ENCODE measurements at regions not wholly inside any gene's neighbourhood (a gene's known extent, or its start where the extent isn't known, plus 50 kb on each side); places are given as distances from the start of the nearest gene placed in this dataset.

DNA sequence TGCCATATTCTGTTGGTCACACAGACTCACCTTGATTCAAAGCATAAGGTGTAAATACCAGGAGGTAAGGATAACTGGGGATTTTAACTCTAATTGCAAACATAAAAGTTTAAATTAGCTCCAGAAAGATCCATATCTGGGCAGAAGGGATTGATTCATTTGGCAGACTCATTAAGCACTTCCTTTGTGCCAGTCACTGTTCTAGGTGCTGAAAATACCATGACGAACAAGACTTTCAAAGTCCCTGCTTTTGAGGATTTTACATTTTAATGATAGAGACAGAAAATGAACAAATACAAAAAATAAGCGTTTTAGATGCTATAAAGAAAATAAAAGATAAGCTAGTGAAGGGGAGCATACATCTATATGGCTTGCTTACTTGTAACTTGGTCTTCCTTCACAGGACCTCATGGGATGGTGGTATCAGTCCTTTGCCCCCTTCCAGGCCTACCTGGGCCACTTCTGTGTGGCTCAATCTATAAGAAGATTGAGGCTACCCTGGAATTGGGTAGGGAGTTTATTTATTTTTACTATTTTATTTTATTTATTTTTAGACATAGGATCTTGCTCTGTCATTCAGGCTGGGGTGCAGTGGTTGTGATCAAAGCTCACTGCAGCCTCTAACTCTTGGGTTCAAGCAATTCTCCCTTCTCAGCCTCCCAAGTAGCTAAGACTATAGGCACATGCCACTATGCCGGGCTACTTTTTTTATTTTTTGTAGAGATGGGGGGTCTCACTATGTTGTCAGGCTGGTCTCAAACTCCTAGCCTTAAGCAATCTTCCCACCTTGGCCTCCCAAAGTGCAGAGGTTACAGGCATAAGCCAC, 212.8 kb downstream of the MYCN start (continued):
- TF ChIP-seq, protein P1, sequence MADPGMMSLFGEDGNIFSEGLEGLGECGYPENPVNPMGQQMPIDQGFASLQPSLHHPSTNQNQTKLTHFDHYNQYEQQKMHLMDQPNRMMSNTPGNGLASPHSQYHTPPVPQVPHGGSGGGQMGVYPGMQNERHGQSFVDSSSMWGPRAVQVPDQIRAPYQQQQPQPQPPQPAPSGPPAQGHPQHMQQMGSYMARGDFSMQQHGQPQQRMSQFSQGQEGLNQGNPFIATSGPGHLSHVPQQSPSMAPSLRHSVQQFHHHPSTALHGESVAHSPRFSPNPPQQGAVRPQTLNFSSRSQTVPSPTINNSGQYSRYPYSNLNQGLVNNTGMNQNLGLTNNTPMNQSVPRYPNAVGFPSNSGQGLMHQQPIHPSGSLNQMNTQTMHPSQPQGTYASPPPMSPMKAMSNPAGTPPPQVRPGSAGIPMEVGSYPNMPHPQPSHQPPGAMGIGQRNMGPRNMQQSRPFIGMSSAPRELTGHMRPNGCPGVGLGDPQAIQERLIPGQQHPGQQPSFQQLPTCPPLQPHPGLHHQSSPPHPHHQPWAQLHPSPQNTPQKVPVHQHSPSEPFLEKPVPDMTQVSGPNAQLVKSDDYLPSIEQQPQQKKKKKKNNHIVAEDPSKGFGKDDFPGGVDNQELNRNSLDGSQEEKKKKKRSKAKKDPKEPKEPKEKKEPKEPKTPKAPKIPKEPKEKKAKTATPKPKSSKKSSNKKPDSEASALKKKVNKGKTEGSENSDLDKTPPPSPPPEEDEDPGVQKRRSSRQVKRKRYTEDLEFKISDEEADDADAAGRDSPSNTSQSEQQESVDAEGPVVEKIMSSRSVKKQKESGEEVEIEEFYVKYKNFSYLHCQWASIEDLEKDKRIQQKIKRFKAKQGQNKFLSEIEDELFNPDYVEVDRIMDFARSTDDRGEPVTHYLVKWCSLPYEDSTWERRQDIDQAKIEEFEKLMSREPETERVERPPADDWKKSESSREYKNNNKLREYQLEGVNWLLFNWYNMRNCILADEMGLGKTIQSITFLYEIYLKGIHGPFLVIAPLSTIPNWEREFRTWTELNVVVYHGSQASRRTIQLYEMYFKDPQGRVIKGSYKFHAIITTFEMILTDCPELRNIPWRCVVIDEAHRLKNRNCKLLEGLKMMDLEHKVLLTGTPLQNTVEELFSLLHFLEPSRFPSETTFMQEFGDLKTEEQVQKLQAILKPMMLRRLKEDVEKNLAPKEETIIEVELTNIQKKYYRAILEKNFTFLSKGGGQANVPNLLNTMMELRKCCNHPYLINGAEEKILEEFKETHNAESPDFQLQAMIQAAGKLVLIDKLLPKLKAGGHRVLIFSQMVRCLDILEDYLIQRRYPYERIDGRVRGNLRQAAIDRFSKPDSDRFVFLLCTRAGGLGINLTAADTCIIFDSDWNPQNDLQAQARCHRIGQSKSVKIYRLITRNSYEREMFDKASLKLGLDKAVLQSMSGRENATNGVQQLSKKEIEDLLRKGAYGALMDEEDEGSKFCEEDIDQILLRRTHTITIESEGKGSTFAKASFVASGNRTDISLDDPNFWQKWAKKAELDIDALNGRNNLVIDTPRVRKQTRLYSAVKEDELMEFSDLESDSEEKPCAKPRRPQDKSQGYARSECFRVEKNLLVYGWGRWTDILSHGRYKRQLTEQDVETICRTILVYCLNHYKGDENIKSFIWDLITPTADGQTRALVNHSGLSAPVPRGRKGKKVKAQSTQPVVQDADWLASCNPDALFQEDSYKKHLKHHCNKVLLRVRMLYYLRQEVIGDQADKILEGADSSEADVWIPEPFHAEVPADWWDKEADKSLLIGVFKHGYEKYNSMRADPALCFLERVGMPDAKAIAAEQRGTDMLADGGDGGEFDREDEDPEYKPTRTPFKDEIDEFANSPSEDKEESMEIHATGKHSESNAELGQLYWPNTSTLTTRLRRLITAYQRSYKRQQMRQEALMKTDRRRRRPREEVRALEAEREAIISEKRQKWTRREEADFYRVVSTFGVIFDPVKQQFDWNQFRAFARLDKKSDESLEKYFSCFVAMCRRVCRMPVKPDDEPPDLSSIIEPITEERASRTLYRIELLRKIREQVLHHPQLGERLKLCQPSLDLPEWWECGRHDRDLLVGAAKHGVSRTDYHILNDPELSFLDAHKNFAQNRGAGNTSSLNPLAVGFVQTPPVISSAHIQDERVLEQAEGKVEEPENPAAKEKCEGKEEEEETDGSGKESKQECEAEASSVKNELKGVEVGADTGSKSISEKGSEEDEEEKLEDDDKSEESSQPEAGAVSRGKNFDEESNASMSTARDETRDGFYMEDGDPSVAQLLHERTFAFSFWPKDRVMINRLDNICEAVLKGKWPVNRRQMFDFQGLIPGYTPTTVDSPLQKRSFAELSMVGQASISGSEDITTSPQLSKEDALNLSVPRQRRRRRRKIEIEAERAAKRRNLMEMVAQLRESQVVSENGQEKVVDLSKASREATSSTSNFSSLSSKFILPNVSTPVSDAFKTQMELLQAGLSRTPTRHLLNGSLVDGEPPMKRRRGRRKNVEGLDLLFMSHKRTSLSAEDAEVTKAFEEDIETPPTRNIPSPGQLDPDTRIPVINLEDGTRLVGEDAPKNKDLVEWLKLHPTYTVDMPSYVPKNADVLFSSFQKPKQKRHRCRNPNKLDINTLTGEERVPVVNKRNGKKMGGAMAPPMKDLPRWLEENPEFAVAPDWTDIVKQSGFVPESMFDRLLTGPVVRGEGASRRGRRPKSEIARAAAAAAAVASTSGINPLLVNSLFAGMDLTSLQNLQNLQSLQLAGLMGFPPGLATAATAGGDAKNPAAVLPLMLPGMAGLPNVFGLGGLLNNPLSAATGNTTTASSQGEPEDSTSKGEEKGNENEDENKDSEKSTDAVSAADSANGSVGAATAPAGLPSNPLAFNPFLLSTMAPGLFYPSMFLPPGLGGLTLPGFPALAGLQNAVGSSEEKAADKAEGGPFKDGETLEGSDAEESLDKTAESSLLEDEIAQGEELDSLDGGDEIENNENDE (IDR thresholded peaks at IDR 0.05; ENCODE audit: insufficient replicate concordance, low read length), result no peak
- TF ChIP-seq ASH2L (IDR thresholded peaks at IDR 0.05; ENCODE audit: low read length) (no peak), PHF8 (conservative IDR thresholded peaks at IDR 0.05; ENCODE audit: low read depth, low read length) (no peak), NANOG (IDR thresholded peaks at IDR 0.05; ENCODE audit: insufficient read depth, low read depth, low read length, poor library complexity, severe bottlenecking) (no peak), GABPA (IDR thresholded peaks at IDR 0.05; ENCODE audit: borderline replicate concordance, insufficient read depth, low read length) (no peak), RXRA (IDR thresholded peaks at IDR 0.05; ENCODE audit: insufficient read depth, low read depth, low read length) (no peak), ZNF274 (IDR thresholded peaks at IDR 0.05; ENCODE audit: borderline replicate concordance, extremely low read depth, low read length) (no peak), TCF12 (IDR thresholded peaks at IDR 0.05; ENCODE audit: low read depth, low read length) (no peak), TBP (IDR thresholded peaks at IDR 0.05; ENCODE audit: low read depth, low read length) (no peak)
- TF ChIP-seq, protein P2, sequence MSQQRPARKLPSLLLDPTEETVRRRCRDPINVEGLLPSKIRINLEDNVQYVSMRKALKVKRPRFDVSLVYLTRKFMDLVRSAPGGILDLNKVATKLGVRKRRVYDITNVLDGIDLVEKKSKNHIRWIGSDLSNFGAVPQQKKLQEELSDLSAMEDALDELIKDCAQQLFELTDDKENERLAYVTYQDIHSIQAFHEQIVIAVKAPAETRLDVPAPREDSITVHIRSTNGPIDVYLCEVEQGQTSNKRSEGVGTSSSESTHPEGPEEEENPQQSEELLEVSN (IDR thresholded peaks at IDR 0.05), result no peak

Measured in H1 (cell line).